ENCODE measurements at regions not wholly inside any gene's neighbourhood (a gene's known extent, or its start where the extent isn't known, plus 50 kb on each side); places are given as distances from the start of the nearest gene placed in this dataset.

DNA sequence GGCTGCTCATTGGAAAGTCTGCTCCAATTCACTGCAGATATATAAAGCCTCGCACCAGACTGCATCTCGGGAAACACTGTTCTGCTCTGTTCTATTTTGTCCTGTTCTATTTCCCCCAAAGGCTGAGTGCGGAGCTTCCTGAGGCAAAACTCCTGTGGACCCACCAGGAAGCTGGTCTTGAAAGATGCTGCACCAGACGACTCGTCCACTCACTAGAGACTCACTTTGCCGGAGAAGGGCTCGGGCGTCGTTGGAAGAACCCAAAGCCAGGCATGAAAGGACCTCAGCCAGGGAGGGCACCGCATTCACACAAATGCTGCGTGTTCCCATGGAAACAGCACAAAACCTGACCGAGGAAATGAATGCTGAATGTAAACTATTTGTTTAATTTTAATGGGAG is 331.2 kb upstream of the SFSWAP start:
- no peak overlapping the region for H3K4me3 ChIP-seq (ENCODE audit: low read depth, low read length)
- TF ChIP-seq POLR2A (IDR thresholded peaks at IDR 0.05; ENCODE audit: extremely low read depth, insufficient read length), result no peak
- TF ChIP-seq, protein P1, sequence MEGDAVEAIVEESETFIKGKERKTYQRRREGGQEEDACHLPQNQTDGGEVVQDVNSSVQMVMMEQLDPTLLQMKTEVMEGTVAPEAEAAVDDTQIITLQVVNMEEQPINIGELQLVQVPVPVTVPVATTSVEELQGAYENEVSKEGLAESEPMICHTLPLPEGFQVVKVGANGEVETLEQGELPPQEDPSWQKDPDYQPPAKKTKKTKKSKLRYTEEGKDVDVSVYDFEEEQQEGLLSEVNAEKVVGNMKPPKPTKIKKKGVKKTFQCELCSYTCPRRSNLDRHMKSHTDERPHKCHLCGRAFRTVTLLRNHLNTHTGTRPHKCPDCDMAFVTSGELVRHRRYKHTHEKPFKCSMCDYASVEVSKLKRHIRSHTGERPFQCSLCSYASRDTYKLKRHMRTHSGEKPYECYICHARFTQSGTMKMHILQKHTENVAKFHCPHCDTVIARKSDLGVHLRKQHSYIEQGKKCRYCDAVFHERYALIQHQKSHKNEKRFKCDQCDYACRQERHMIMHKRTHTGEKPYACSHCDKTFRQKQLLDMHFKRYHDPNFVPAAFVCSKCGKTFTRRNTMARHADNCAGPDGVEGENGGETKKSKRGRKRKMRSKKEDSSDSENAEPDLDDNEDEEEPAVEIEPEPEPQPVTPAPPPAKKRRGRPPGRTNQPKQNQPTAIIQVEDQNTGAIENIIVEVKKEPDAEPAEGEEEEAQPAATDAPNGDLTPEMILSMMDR (IDR thresholded peaks at IDR 0.05; ENCODE audit: low read depth, low read length), result no peak
- TF ChIP-seq, protein P2, sequence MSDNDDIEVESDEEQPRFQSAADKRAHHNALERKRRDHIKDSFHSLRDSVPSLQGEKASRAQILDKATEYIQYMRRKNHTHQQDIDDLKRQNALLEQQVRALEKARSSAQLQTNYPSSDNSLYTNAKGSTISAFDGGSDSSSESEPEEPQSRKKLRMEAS (IDR thresholded peaks at IDR 0.05; ENCODE audit: low read depth, low read length), result no peak
- no peak for TF ChIP-seq MYC (IDR thresholded peaks at IDR 0.05; ENCODE audit: low read depth, low read length)
- no peak for DNase-seq (ENCODE audit: low read depth)

DNA sequence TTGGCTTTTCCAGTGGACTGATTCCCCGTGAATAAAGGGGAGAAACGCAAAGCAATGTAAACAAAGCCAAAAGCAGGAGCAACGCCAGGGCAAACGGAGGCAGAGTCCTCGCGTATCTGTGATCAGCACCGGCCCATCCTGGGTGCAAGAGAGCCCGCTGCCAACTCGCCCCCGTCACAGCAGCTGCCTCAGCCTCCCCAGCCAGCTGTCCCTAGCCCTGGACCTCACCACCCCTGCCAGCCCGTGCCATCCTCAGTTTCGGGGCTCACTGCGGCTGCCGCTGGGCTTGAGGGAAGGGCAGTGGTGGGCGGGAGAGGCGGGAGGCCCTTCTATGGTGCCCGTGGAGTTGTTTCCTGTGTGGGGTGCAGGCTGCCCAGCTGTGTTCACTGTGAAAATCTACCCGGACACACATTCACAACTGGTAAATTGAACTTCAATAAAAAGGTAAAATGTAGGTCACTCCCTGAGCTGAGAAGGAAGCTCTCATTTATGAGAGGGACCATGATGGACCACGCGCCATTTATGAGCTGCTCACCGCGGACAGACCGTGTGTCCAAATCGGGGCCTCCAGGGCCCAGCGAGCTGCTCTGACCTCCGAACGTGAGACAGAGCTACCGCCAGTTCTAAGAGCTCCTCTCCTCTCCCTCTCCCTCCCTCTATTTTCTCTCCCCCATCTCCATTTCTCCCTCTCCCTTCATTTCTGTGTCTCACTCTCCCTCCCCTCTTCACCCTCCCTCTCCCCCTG is 330.5 kb upstream of the SFSWAP start:
- DNase-seq (ENCODE audit: low read depth), result no peak
- TF ChIP-seq, protein P1 (IDR thresholded peaks at IDR 0.05; ENCODE audit: low read depth, low read length), result no peak
- TF ChIP-seq MYC (IDR thresholded peaks at IDR 0.05; ENCODE audit: low read depth, low read length) (no peak), POLR2A (IDR thresholded peaks at IDR 0.05; ENCODE audit: extremely low read depth, insufficient read length) (no peak)
- TF ChIP-seq, protein P2 (IDR thresholded peaks at IDR 0.05; ENCODE audit: low read depth, low read length), result no peak
- H3K4me3 ChIP-seq (ENCODE audit: low read depth, low read length), result no peak overlapping the region

DNA sequence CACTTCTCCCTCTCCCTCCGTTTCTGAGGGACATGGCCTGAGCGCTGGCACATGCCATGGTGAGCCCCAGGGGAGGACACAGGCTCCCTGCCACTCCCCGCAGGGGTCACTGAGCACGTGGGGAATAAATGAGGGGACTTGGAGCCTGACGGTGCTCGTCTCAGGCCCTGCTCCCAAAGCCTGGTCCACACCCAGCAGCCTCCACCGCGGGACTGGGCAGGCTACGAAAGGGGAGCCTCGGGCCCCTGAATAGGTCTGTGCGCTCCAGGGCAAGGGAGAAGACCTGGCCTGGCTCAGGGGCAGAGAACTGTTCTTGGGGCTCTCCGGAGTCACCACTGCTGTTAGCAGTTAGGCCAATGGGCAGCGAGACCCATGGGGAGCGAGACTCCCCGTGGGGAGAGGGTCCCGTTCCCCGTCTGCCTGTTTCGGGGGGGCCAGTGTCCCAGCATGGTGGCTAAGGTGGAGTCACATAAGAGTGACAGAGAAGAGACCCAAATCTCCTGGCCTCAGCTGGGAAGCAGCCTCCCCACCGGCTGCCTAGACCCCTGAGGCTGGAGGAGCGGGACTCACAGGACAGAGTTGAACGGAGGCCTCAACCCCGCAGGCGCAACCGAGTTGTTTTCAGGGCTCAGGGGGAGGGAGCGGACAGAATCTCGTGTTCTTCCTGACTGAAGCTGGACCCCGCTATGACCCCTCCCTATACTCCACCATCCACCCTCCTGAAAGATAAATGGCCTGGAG is 329.8 kb upstream of the SFSWAP start:
- H3K4me3 ChIP-seq (ENCODE audit: low read depth, low read length), result no peak overlapping the region
- no peak for DNase-seq (ENCODE audit: low read depth)
- no peak for TF ChIP-seq POLR2A (IDR thresholded peaks at IDR 0.05; ENCODE audit: extremely low read depth, insufficient read length)
- no peak for TF ChIP-seq MYC (IDR thresholded peaks at IDR 0.05; ENCODE audit: low read depth, low read length)
- TF ChIP-seq, protein P1 (IDR thresholded peaks at IDR 0.05; ENCODE audit: low read depth, low read length), result no peak
- TF ChIP-seq, protein P2 (IDR thresholded peaks at IDR 0.05; ENCODE audit: low read depth, low read length), result no peak

DNA sequence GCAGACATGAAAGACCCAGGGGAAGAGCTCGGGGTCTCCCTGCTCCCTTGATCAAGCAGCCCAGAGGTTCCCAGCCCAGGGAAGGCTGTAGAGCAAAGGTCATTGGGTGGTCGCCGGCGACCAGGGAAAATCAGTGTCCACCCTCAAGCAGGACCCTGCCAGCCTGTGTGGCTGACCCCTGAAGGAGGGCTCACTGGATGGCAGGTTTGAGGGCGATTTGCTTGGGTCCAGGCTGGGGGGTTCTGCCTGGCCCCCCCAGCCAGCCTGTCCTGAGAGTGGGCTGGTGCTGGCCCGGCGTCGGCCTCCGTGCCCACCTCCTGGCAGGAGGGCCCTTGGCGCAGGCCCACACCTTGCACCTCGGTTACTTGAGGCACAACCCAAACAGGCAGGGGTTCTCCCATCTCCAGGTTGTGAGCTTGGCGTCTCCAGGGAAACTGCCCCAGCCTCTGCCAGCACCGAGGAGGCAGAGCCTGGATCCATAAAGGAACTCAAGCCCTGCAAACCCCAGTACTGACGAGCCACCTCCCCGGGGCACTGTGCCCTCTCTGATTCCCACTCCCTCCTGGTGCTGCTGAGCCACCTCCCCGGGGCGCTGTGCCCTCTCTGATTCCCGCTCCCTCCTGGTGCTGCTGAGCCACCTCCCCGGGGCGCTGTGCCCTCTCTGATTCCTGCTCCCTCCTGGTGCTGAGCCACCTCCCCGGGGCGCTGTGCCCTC is 329.0 kb upstream of the SFSWAP start:
- DNase-seq (ENCODE audit: low read depth), result no peak
- H3K4me3 ChIP-seq (ENCODE audit: low read depth, low read length), result no peak overlapping the region
- TF ChIP-seq POLR2A (IDR thresholded peaks at IDR 0.05; ENCODE audit: extremely low read depth, insufficient read length), result no peak
- TF ChIP-seq, protein P2 (IDR thresholded peaks at IDR 0.05; ENCODE audit: low read depth, low read length), result no peak
- TF ChIP-seq, protein P1 (IDR thresholded peaks at IDR 0.05; ENCODE audit: low read depth, low read length), result no peak
- TF ChIP-seq MYC (IDR thresholded peaks at IDR 0.05; ENCODE audit: low read depth, low read length), result no peak

DNA sequence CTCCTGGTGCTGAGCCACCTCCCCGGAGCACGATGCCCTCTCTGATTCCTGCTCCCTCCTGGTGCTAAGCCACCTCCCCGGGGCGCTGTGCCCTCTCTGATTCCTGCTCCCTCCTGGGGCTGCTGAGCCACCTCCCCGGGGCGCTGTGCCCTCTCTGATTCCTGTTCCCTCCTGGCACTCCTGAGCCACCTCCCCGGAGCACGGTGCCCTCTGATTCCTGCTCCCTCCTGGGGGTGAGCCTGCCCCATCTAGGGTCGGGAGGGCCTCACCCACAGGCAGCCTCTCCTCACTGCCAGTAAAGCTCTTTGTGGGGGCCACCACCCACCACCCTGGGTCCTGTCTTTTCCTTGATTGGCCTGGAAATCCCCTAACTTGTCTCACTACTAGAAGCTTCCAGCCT is 327.6 kb upstream of the SFSWAP start:
- no peak for DNase-seq (ENCODE audit: low read depth)
- TF ChIP-seq, protein P2 (IDR thresholded peaks at IDR 0.05; ENCODE audit: low read depth, low read length), result no peak
- TF ChIP-seq MYC (IDR thresholded peaks at IDR 0.05; ENCODE audit: low read depth, low read length) (no peak), POLR2A (IDR thresholded peaks at IDR 0.05; ENCODE audit: extremely low read depth, insufficient read length) (no peak)
- TF ChIP-seq, protein P1 (IDR thresholded peaks at IDR 0.05; ENCODE audit: low read depth, low read length), result no peak
- no peak overlapping the region for H3K4me3 ChIP-seq (ENCODE audit: low read depth, low read length)

Measured in NB4 (cell line).